ENCODE measurements at regions not wholly inside any gene's neighbourhood (a gene's known extent, or its start where the extent isn't known, plus 50 kb on each side); places are given as distances from the start of the nearest gene placed in this dataset.

DNA sequence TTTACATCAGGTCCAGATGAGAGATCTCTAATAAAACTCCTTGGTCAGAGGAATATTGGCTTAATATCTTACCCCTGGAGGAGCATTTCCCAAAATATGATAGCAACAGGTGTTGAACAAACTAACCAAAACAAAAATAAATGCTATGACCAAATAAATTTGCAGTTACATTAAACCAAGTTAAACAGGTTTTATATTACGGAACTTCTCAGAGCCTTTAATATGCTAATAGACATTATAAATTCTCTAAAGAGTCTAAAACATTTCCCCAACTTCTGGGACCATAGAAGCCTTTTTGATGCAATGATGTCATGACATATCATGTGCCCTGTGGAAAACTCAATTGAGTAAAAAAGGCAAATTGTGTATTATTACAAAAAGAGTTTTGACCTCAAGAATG is 90.9 kb upstream of the ARMC2 start:
- Histone ChIP-seq H3K79me2 (ENCODE audit: insufficient read depth) (no peaks in the 10 kb centered on the region), H3K27ac (ENCODE audit: low read depth in 2 of 2, low read length in 1 of 2) (no peak overlapping the region), H3K9ac (no peak overlapping the region), H3K36me3 (replicated peaks in 1 of 2; ENCODE audit: control insufficient read depth in 1 of 2, insufficient read depth in 2 of 2, low read length in 1 of 2) (no peaks in the 10 kb centered on the region), H3K4me3 (ENCODE audit: low read depth in 2 of 2, low read length in 1 of 2) (no peak overlapping the region), H4K20me1 (ENCODE audit: insufficient read depth) (no peaks in the 10 kb centered on the region), H2AFZ (ENCODE audit: low read depth) (no peak overlapping the region), H3K4me1 (ENCODE audit: control insufficient read depth in 1 of 2, insufficient read depth in 2 of 2, low read depth in 1 of 2, low read length in 1 of 2) (peaks cover 0 to 12% of the 10 kb centered on the region in 2 experiments; a peak in 1 of 4 replicates), H3K9me3 (no peaks in the 10 kb centered on the region), H3K4me2 (no peak overlapping the region), H3K27me3 (ENCODE audit: insufficient read depth) (no peaks in the 10 kb centered on the region), H3K9me2 (no peaks in the 10 kb centered on the region), H3F3A (replicated peaks; ENCODE audit: insufficient read depth) (no peaks in the 10 kb centered on the region)
- DNase-seq, result no peak
- TF ChIP-seq CHD2 (IDR thresholded peaks at IDR 0.05; ENCODE audit: low read length, partially characterized antibody) (no peak), TEAD4 (IDR thresholded peaks at IDR 0.05; ENCODE audit: borderline replicate concordance, insufficient read depth) (no peak), MXI1 (IDR thresholded peaks at IDR 0.05; ENCODE audit: low read depth, low read length) (no peak), GATA2 (CRISPR knock-in tag; IDR thresholded peaks at IDR 0.05) (no peak), MEF2A (IDR thresholded peaks at IDR 0.05; ENCODE audit: borderline replicate concordance, low read depth) (no peak), FOXJ3 (CRISPR knock-in tag; IDR thresholded peaks at IDR 0.05) (no peak), POLR2AphosphoS5 (IDR thresholded peaks at IDR 0.05; ENCODE audit: low read depth, low read length) (no peak), USF1 (IDR thresholded peaks at IDR 0.05; ENCODE audit: borderline replicate concordance, low read depth) (no peak), FOSL2 (IDR thresholded peaks at IDR 0.05; ENCODE audit: borderline replicate concordance, low read depth) (no peak), RXRA (IDR thresholded peaks at IDR 0.05; ENCODE audit: borderline replicate concordance, low read depth) (no peak), TCF12 (IDR thresholded peaks at IDR 0.05) (no peak), SIN3A (IDR thresholded peaks at IDR 0.05; ENCODE audit: borderline replicate concordance, low read depth, low read length) (no peak), USF2 (IDR thresholded peaks at IDR 0.05; ENCODE audit: borderline replicate concordance, low read depth, low read length) (no peak), NFIC (IDR thresholded peaks at IDR 0.05; ENCODE audit: borderline replicate concordance) (no peak)
- TF ChIP-seq, protein P1, sequence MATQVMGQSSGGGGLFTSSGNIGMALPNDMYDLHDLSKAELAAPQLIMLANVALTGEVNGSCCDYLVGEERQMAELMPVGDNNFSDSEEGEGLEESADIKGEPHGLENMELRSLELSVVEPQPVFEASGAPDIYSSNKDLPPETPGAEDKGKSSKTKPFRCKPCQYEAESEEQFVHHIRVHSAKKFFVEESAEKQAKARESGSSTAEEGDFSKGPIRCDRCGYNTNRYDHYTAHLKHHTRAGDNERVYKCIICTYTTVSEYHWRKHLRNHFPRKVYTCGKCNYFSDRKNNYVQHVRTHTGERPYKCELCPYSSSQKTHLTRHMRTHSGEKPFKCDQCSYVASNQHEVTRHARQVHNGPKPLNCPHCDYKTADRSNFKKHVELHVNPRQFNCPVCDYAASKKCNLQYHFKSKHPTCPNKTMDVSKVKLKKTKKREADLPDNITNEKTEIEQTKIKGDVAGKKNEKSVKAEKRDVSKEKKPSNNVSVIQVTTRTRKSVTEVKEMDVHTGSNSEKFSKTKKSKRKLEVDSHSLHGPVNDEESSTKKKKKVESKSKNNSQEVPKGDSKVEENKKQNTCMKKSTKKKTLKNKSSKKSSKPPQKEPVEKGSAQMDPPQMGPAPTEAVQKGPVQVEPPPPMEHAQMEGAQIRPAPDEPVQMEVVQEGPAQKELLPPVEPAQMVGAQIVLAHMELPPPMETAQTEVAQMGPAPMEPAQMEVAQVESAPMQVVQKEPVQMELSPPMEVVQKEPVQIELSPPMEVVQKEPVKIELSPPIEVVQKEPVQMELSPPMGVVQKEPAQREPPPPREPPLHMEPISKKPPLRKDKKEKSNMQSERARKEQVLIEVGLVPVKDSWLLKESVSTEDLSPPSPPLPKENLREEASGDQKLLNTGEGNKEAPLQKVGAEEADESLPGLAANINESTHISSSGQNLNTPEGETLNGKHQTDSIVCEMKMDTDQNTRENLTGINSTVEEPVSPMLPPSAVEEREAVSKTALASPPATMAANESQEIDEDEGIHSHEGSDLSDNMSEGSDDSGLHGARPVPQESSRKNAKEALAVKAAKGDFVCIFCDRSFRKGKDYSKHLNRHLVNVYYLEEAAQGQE (IDR thresholded peaks at IDR 0.05; ENCODE audit: low read depth, low read length), result no peak
- TF ChIP-seq, protein P2, sequence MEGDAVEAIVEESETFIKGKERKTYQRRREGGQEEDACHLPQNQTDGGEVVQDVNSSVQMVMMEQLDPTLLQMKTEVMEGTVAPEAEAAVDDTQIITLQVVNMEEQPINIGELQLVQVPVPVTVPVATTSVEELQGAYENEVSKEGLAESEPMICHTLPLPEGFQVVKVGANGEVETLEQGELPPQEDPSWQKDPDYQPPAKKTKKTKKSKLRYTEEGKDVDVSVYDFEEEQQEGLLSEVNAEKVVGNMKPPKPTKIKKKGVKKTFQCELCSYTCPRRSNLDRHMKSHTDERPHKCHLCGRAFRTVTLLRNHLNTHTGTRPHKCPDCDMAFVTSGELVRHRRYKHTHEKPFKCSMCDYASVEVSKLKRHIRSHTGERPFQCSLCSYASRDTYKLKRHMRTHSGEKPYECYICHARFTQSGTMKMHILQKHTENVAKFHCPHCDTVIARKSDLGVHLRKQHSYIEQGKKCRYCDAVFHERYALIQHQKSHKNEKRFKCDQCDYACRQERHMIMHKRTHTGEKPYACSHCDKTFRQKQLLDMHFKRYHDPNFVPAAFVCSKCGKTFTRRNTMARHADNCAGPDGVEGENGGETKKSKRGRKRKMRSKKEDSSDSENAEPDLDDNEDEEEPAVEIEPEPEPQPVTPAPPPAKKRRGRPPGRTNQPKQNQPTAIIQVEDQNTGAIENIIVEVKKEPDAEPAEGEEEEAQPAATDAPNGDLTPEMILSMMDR (IDR thresholded peaks at IDR 0.05), result no peak
- 100% methylated on average over 1 of the region's 1 CpG for WGBS (ENCODE audit: low lambda C conversion rate)
- ChIA-PET POLR2A (no interaction called here), CTCF (no interaction called here)
